Omental fat pad (tissue), 3 donors: ENCODE measurements at regions not wholly inside any gene's neighbourhood (a gene's known extent, or its start where the extent isn't known, plus 50 kb on each side); places are given as distances from the start of the nearest gene placed in this dataset.

Experiments used
- ATAC-seq: fragments of 150-250 bp; one replicate; pipeline ENCODE4 v1.9.1; 2016; ENCODE audit warnings: mild to moderate bottlenecking, moderate library complexity; ENCODE audit not compliant: low FRiP score
- DNase-seq: peaks from one replicate; pipeline ENCODE4 v3.0.0-alpha.2; 2019; ENCODE audit warnings: low spot score
- TF ChIP-seq, protein P1 (sequence below), 3 donors: fragments of 450-650 bp; IDR thresholded peaks; one replicate each; pipeline ENCODE4 v1.5.1; 2016 to 2017; ENCODE audit warnings: antibody characterized with exemption in 3 of 3, mild to moderate bottlenecking in 3 of 3, moderate library complexity in 2 of 3

DNA sequence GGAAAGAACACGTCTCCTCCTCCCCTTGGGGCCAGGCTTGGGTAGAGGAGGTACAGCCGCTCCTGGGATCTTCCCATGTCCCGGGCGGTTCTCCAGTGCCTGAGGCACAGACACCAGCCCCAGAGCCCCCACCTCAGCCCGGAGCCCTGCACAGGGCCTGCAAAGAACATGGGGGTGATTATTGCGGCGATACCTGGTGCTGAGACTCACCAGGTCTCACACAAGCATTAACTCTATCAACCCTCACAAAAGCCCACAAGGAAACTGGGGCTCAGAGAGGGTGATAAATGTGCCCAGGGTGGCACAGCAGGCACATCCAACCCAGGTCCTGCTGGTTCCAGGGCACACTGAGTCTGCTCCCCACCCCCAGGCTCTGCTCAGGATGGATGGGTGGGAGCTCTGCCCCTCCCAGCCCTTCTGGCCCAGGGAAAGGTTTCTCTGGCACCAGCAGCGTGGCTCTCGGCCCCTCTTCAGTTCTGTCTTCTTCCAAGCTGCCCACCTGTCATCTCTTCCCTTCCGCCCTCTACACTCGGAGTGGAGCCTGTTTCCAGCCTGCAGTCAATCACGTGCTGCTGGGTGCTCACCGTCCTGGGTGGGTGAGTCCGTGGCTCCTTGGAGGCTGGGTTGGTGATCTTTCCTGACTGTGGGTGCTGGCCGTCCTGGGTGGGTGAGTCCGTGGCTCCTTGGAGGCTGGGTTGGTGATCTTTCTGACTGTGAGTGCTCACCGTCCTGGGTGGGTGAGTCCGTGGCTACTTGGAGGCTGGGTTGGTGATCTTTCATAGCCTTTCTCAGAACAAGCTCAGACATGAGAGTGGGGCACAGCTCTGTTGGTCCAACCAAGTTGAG lies 53.6 kb upstream of the AJAP1 start:
- ATAC-seq (no peak), DNase-seq (no peak)
- TF ChIP-seq, protein P1, sequence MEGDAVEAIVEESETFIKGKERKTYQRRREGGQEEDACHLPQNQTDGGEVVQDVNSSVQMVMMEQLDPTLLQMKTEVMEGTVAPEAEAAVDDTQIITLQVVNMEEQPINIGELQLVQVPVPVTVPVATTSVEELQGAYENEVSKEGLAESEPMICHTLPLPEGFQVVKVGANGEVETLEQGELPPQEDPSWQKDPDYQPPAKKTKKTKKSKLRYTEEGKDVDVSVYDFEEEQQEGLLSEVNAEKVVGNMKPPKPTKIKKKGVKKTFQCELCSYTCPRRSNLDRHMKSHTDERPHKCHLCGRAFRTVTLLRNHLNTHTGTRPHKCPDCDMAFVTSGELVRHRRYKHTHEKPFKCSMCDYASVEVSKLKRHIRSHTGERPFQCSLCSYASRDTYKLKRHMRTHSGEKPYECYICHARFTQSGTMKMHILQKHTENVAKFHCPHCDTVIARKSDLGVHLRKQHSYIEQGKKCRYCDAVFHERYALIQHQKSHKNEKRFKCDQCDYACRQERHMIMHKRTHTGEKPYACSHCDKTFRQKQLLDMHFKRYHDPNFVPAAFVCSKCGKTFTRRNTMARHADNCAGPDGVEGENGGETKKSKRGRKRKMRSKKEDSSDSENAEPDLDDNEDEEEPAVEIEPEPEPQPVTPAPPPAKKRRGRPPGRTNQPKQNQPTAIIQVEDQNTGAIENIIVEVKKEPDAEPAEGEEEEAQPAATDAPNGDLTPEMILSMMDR (IDR thresholded peaks at IDR 0.05) = no peak

DNA sequence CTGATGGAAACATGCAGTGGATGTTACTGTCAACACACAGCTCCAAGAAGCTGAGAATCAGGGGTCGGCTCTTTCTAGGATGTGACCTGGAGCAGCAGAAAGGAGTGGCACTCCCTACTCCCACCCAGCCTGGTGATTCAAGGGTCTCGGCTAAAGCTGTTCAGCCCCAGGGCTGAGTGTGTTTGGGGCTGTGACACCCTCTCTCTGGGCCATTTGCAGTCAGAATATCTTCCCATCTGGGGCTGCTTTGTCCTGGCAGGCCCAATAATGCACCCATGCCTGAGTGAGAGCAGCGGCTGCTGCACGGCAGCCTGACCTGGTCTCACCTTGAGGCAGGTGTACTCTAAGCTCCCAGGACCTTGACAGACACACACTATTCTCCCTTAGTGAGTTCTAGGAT lies 52.5 kb upstream of the AJAP1 start:
- DNase-seq = no peak
- TF ChIP-seq, protein P1 (IDR thresholded peaks at IDR 0.05) = no peak
- ATAC-seq = no peak

DNA sequence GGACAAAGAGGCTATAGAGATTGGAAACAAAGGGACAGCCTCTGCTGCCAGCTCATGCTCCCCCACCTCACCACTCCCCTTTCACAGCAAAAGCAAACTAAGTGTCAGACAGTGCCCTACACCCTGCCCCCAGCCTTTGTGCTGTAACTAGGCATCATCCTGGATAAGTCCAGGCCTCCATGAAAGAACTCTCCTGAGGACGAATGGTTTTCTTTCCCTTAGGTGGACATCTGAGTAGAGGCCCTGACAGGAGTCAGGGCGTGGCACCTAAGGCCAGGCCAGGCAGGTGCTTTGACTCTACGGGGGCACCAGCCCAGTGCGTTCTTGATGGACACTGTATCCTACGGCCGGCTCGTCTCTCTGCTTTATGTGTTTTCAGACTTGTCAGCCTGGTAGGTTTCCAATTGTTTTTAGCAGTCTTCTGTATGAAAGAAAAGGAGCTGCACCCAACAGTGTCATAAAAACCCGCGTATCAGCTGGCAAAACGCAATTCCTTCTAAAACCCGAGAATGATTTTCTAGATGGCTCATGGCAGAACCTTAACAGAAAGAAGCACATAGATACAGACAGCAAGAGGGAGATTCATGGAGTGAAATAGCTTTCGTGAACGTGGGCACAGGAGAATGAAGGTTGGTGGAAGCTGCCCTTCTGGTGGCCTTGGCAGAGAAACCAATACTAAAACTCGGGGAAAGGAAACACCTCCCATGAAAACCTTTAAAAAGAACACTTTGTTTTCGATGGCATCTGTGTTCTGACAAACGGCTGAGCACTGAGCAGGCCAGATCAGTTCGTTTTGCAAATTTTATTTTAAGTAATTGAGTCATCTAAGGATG lies 51.7 kb upstream of the AJAP1 start:
- DNase-seq (no peak), ATAC-seq (no peak)
- TF ChIP-seq, protein P1 (IDR thresholded peaks at IDR 0.05) = no peak

DNA sequence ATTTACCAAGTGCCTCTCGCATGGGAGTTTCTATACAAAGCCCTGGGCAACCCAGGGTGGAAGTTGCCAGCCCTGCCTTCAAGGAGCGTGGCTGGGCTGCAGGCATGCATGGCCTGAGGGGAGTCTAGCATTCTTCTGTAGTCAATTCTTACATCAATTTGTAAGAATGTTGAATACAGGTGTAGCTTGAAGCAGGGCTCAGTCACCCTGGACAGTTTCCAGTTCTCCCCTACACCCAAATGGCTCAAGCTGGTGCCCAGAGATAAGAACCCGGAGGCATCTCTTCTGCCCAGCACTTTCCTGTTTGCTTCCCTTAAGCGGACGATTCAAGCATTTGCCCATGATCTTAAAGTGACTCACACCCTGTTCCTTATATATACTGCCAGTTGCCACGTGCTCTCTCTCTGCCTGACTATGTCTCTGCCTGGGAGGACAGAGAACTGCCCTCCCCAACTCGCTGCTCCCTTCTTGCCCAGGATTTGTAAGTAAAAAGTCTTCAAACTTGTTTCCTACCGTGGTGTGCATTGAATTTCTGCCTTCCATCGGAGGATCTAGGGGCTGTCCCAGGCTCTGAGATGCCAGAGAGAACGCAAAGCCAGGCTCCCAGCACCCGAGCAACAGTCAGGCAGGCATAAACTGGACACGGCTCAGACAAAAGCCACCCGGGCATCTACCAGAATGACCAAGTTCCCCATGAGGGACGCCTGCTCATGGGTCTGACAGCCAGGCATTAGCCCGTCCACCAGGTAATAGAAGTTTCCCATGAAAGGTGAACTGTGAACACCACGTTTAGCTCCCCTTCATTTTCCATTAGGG lies 50.9 kb upstream of the AJAP1 start:
- TF ChIP-seq, protein P1 (IDR thresholded peaks at IDR 0.05) = no peak
- DNase-seq (no peak), ATAC-seq (no peak)
